Calu3 (cell line): ENCODE measurements at regions not wholly inside any gene's neighbourhood (a gene's known extent, or its start where the extent isn't known, plus 50 kb on each side); places are given as distances from the start of the nearest gene placed in this dataset.

Experiments used
- BruUV-seq: library from RNA; stranded (reverse); fragments of 400-500 nt; replicated peaks from 2 replicates; lab custom pipeline; 2021; lab: Mats Ljungman, UMichigan
- CTCF ChIA-PET: fragments of 300-600 bp; sonication (Branson Sonifier 250); formaldehyde crosslinking; loops from one replicate; lab custom pipeline; 2022; ENCODE audit warnings: antibody characterized with exemption; lab: Charles Lee
- DNase-seq: peaks from one replicate; pipeline ENCODE4 v3.0.0; 2022
- H3K27ac Mint-ChIP-seq: one replicate; pipeline ENCODE4 v1.8.0; 2022; ENCODE audit warnings: mixed read lengths; ENCODE audit not compliant: unreplicated experiment
- H3K27me3 Mint-ChIP-seq: one replicate; pipeline ENCODE4 v1.8.0; 2022; ENCODE audit warnings: mixed read lengths; ENCODE audit not compliant: unreplicated experiment
- H3K36me3 Mint-ChIP-seq: one replicate; pipeline ENCODE4 v1.8.0; 2022; ENCODE audit warnings: mild to moderate bottlenecking, moderate library complexity, mixed read lengths; ENCODE audit not compliant: insufficient read depth, unreplicated experiment
- H3K4me1 Mint-ChIP-seq: one replicate; pipeline ENCODE4 v1.8.0; 2022; ENCODE audit warnings: mild to moderate bottlenecking, low read depth, mixed read lengths; ENCODE audit not compliant: unreplicated experiment
- H3K4me3 Mint-ChIP-seq: one replicate; pipeline ENCODE4 v1.8.0; 2022; ENCODE audit warnings: mild to moderate bottlenecking, low read depth, moderate library complexity, mixed read lengths; ENCODE audit not compliant: unreplicated experiment
- H3K9me3 Mint-ChIP-seq: one replicate; pipeline ENCODE4 v1.8.0; 2022; ENCODE audit warnings: low read depth, mixed read lengths; ENCODE audit not compliant: unreplicated experiment
- intact Hi-C: fragments of 100-400 bp; cut with micrococcal nuclease; formaldehyde crosslinking; loops from one replicate; pipeline ENCODE4 v1.10.0; 2022; ENCODE audit not compliant: unreplicated experiment
- TF ChIP-seq, protein P1 (sequence below): fragments of 200-600 bp; IDR thresholded peaks from one replicate; pipeline ENCODE4 v1.8.0; 2022; ENCODE audit warnings: antibody characterized with exemption; ENCODE audit not compliant: unreplicated experiment

DNA sequence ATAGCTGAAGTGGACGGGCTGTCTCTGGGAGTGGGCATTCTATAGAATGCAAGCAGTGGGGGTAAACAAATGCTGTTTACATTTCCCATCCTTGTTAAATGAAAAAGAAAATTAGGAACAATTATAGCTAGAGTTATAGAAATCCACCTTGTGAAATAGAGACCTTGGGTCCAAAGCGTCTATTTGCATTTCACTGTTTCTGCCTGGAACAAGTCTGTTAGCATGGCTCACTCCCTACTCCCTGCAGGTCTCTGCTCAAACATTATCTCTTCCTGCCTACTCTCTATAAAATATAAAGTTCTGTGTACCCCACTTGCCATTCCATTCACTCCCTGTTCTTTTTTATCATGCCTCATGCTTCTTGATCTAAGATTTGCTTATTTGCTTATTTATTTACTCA is 975.7 kb upstream of the WWC1 start:
- no peak overlapping the region for H3K4me3 Mint-ChIP-seq
- no peak for DNase-seq
- H3K4me1 Mint-ChIP-seq: no peaks in the 10 kb centered on the region
- H3K27me3 Mint-ChIP-seq: no peaks in the 10 kb centered on the region
- CTCF ChIA-PET: no interaction called here
- no TSS peak for BruUV-seq
- H3K27ac Mint-ChIP-seq: no peak overlapping the region
- H3K9me3 Mint-ChIP-seq: no peaks in the 10 kb centered on the region
- TF ChIP-seq, protein P1, sequence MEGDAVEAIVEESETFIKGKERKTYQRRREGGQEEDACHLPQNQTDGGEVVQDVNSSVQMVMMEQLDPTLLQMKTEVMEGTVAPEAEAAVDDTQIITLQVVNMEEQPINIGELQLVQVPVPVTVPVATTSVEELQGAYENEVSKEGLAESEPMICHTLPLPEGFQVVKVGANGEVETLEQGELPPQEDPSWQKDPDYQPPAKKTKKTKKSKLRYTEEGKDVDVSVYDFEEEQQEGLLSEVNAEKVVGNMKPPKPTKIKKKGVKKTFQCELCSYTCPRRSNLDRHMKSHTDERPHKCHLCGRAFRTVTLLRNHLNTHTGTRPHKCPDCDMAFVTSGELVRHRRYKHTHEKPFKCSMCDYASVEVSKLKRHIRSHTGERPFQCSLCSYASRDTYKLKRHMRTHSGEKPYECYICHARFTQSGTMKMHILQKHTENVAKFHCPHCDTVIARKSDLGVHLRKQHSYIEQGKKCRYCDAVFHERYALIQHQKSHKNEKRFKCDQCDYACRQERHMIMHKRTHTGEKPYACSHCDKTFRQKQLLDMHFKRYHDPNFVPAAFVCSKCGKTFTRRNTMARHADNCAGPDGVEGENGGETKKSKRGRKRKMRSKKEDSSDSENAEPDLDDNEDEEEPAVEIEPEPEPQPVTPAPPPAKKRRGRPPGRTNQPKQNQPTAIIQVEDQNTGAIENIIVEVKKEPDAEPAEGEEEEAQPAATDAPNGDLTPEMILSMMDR: no peak
- no peaks in the 10 kb centered on the region for H3K36me3 Mint-ChIP-seq
- intact Hi-C loops: no loop called here

DNA sequence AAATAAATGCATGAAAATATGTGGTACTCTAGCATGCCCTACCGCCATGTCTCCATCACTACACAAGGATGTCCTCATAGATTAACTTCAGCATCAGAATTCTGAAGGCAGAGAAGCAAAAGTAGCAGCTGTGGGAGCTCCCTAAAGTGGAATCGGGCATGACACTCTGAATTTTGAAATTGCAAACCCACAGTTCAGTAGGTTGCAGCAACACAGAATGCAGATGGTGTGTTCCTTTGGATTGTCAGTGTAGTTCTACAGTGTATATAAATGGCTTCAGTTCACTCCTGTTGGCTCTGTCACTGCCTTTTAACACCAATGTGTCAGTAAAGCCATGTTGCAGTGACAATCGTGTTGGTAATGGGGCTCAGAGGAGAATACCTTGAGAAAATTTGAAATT is 973.6 kb upstream of the WWC1 start:
- Mint-ChIP-seq H3K27ac (no peak overlapping the region), H3K36me3 (no peaks in the 10 kb centered on the region), H3K9me3 (no peaks in the 10 kb centered on the region), H3K27me3 (no peaks in the 10 kb centered on the region), H3K4me1 (no peaks in the 10 kb centered on the region), H3K4me3 (no peak overlapping the region)
- intact Hi-C loops: no loop called here
- CTCF ChIA-PET: interaction anchor here (0.5 to 1.4 kb wide), 4 partner anchors 11 to 1688 kb away, joined by 3 to 7 read pairs (median 4); no protein-coding TSS in a partner anchor
- BruUV-seq: no TSS peak
- TF ChIP-seq, protein P1: no peak
- no peak for DNase-seq

DNA sequence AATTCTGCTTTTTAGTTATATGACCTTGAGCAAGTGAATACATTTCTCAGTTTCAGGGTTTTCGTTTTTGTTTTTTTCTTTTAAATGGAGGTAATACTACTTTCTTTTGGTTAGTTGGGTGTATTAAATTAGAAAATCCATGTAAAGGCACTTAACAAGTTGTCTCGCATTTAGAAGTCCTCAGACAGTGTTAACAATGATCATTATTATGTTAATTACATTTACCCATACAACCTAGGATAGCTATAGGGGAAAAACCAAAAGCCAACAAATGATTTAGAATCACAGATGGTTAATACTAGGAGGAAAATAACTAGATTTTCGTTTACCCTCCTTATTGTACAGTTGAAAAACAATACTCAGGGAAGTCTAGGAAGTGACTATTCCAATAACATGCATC is 972.2 kb upstream of the WWC1 start:
- Mint-ChIP-seq H3K27ac (no peak overlapping the region), H3K4me1 (no peaks in the 10 kb centered on the region), H3K27me3 (no peaks in the 10 kb centered on the region)

DNA sequence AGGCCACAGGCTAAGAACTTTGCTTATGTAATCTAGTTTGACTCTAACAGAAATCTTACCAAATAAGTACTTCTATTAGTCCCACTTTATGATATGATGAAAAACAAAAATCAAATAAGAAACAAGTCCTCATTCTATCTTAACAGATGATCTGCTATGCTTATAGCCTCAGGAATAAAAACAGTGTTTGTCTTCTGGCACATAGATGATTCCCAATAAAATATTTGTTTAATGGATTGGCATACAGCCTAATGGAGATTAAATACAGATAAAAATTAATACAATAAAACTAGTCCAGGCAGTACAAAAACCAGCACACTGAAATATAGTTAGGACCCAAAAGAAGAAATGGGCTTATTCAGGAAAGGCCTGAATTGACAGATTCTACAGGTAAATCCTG is 971.4 kb upstream of the WWC1 start:
- no TSS peak for BruUV-seq
- DNase-seq: no peak
- TF ChIP-seq, protein P1: no peak
- Mint-ChIP-seq H3K27me3 (no peaks in the 10 kb centered on the region), H3K4me3 (no peak overlapping the region), H3K36me3 (no peaks in the 10 kb centered on the region), H3K4me1 (no peaks in the 10 kb centered on the region), H3K27ac (no peak overlapping the region), H3K9me3 (no peaks in the 10 kb centered on the region)
- intact Hi-C loops: no loop called here
- CTCF ChIA-PET: no interaction called here

More for the DNA sequence above, 972.2 kb upstream of the WWC1 start:
- CTCF ChIA-PET: no interaction called here
- Mint-ChIP-seq H3K9me3 (no peaks in the 10 kb centered on the region), H3K4me3 (no peak overlapping the region), H3K36me3 (no peaks in the 10 kb centered on the region)
- no peak for DNase-seq
- intact Hi-C loops: no loop called here
- no TSS peak for BruUV-seq
- TF ChIP-seq, protein P1: no peak
